Femur (tissue), 1 donor: ENCODE measurements at regions not wholly inside any gene's neighbourhood (a gene's known extent, or its start where the extent isn't known, plus 50 kb on each side); places are given as distances from the start of the nearest gene placed in this dataset.
A peak's percentile ranks its signal among the peaks of the same experiment; 100 is the strongest.

Experiments used
- DNase-seq: peaks from one replicate; pipeline ENCODE4 v3.0.0-alpha.2; 2017

GRCh38 chr18:54772056-54772455 is 56.2 kb upstream of the RAB27B start:
- no peak for DNase-seq

- no peak for DNase-seq
Measured at GRCh38 chr18:54774423-54774822, 53.9 kb upstream of the RAB27B start.

- peak; percentile 31 for DNase-seq
Measured at GRCh38 chr18:54774981-54775665, 53.2 kb upstream of the RAB27B start.

GRCh38 chr18:54775686-54776085 is 52.6 kb upstream of the RAB27B start:
- DNase-seq = no peak

- no peak for DNase-seq
Measured at GRCh38 chr18:54776282-54776977, 51.8 kb upstream of the RAB27B start.

- DNase-seq = no peak
Measured at GRCh38 chr18:54777118-54777791, 51.0 kb upstream of the RAB27B start.

- no peak for DNase-seq
Measured at GRCh38 chr18:54777989-54778388, 50.3 kb upstream of the RAB27B start.
